ENCODE measurements at regions not wholly inside any gene's neighbourhood (a gene's known extent, or its start where the extent isn't known, plus 50 kb on each side); places are given as distances from the start of the nearest gene placed in this dataset.

DNA sequence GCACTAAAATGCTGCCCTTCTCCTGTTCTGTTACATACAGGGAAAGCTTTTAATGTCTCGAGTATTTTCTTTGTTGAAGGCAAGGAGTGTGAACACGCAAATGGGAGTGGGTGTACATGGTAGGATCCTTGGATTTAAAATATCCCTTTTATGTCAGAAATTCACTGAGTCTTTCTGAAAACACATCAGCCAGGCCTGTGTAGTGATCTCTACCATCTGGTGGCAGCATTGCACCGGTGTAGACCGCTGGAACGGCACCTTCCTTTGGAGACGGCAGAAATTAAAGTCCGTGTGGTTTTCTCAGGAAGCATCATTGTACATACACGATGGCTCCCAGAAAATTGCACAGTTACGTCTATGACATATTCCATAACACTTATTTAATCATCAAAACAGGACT, 515.8 kb downstream of the GALR1 start:
- DNase-seq = no peak

DNA sequence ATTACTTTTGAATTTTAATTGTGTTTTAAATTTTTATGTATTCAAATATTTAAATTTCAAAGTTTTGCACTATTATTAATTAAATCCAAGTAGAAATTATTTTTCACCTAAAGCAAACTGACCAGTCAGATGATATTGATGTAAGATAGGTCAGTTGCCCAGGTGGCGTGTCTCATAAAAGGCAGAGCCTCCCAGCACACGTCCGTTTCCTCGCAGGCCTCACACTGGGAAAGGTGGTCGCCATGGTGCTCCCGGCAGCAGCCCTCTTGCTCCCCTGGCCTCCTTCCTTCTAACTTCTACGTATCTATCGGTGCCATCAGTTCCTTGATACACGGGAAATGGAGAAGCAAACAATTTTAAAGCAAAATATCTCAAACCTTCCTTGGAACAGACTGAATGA, 516.8 kb downstream of the GALR1 start:
- no peak for DNase-seq

DNA sequence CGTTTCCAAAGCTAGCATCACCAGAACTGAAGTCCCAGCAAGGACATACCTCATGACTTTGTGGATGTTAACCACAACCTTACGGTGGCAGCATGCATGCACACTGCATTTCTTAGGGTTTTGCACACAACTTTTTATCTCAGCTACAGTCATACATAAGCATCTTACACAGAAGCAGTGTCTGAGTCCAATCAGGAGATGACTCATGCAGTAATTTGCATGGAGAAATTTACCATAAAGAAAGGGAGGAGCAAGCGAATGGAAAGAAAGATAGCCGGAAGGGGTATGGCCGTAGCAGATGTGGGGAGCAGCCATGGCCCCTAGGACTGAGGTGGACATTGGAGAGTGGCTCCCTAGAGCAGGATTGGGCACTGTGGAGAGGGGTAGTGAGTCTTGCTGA, 522.5 kb downstream of the GALR1 start:
- no peak for DNase-seq

DNA sequence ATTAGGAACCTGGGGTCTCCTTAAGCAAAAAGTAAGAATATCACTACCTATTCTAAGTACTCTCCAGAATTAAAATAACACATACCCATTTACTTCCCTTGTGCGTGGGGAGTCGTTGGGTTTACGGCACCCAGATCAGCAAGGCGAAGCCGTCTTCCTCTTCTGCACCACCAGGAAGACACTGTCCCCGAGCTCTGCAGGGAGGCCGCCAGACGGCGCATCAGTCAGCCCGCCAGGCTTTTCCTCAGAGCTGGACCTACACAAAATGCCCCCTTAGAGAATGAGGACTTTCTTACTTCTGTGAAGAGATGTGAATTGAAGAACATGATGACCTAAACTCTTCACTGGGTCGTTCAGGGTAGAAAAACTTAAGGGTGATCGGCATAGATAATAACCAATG, 526.5 kb downstream of the GALR1 start:
- no peak for DNase-seq

DNA sequence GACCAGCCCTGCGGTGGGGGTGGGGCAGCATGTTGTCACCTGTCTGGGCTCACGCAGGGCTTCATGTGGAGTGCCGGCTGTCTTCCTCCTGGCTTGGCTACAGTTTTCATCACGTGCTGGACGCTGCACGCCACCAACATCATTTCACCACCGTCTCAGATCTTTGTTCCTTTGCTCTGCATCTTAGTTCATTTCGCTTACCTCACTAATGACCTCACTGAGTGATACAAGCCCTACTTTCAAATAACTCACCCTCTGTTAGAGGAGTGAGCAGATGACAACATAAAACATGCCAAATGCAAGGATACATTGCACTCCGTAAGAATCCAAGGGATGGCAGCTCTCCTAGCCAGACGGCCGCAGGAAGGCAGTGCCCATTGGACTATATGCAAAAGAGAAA, 527.5 kb downstream of the GALR1 start:
- no peak for DNase-seq

DNA sequence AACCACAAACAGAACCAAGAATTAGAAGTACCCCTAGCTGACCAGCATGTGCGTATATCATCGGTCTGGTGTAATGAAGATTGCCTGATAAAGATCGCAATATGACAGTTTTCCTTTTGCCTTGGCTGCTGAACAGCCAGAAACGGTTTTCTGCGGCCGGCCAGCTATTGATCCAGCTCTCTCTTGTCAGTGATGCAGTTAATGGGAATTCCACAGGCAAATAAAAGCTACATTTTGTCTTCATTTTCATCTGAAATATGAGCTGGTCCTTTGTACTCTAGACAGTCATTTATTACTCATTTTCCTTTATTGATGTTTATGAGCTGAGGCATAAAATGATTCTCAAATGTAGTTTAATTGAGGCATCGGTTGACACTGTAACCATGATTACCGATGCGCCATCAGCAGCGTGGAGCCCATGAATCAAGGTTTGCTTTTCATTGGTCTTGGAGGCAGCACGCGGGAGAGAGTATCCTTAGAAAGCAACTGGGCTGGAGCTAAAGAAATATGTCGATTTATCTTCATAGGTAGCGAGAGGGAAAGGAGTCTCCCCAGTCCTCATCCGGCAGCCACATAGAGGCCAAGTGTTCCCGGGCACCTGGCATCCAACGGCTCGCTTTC, 535.2 kb downstream of the GALR1 start:
- DNase-seq = no peak

DNA sequence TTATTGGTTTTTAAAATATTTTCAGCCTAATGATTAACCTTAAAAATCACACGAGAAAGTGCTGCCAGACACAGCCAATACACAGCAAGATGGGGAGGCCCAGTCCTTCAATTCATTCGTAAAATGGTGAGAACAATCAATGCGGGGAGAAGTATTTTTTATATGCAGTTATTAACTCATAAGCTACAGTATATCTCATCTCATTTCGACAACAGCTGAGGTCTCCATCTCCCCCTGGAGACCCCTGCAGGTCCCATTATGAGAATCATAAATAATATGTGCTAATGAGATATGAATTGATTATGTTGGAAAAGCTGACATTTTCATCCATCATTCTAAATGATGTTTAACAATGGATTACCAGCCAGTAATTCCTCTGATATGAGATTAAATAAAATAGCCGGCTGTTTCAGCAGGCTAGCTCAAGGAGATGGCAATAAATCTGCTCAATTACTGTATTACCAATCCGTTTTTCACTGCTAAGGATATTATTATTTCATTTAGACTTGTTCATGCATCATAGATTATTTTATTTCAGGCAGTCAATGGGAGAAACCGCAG, 535.8 kb downstream of the GALR1 start:
- DNase-seq = no peak

DNA sequence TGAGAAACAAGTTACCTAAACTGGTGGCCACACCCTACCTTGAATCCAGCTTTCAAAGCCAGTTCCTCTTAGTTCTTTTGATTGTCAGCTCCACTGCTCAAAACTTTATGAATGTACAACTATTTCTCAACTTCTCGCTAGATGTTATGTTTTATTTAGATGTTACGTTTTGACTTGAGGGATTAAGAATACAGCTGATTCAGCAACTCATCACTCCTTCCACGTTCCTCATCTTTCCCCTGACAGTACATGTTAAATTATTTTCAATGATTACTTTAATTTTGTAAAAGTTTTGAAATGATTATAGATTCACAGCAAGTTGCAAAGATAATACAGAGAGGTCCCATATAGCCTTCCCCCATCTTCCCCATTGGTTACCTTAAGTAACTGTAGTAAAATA, 553.4 kb downstream of the GALR1 start:
- no peak for DNase-seq

DNA sequence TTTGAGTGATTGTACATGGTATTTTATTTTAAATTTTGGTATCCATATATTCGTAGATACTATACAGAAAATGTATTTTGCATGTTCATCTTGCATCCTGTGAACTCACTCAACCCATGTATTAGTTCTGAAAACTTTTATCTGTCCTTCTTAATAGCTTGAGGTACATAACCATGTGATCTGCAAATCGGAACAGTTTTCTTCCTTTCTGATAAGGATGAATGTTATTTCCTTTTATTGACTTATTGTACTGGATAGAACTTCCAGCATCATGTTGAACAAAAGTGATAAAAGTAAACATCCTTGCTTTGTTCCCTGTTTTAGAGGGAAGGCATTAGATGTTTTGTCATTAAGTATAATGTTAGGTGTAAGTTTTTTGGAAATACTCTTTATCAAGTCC, 554.7 kb downstream of the GALR1 start:
- DNase-seq = no peak

DNA sequence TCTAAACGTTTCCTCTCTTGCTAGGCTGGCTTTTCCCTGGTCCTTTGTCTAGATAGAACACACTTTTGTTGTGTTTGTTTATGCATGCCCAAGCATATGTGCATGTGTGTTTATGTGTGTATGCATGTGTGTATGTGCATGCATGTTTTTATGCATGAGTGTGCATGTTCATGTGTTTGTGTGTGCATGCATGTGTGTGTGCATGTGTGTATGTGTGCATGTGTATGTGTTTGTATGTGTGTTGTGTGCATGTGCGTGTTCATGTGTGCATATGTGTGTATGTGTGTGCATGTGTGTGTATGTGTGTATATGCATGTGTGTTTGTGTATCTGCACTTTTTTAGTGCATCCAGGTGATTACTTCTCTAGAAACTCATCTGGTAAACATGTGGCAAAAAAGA, 558.0 kb downstream of the GALR1 start:
- DNase-seq = no peak

DNA sequence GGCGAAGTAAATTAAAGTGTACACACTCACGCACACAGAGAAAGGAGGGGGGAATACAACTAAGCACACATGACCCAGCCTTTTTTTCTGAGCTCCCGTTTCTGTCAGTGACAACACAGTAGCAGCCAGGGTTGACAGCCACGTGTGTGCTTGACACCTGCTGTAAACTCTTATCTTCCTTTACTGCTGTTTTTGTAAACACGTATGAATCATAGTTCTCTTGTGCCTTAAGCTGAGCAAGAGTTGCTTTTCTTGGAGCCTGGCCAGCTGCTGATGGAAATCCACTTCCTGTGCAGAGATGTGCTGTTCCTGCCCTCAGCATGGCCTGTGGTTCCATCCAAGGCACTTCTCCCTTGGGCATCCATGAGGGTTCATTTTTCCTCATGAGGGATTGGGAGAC, 561.9 kb downstream of the GALR1 start:
- no peak for DNase-seq

DNA sequence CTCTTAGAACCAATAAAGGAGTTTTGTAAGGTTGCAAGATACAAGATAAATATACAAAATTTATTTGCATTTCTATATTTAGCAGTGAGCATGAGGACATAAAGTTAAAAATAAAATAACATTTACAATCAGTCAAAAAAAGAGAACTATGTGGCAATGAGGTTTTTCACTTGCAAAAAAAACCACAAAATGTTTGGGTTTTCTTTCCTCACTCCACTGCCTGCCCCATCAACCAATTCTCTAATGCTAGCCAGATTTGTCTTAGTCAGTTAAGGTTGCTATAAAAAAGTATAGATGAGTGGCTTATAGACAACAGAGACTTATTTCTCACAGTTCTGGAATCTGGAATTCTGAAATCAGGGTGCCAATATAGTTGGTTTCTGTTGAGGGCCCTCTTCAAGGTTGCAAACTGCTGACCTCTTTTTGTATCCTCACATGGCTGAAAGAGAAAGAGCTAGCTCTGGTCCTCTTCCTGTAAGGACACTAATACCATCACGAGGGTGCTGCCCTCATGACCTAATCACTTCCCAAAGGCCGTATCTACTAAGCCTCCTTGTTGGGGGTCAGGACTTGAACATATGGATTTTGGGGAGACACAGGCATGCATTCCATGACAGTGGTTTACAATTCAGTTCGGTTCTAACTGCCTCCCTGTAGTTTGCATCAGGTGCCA, 566.2 kb downstream of the GALR1 start:
- DNase-seq = no peak

DNA sequence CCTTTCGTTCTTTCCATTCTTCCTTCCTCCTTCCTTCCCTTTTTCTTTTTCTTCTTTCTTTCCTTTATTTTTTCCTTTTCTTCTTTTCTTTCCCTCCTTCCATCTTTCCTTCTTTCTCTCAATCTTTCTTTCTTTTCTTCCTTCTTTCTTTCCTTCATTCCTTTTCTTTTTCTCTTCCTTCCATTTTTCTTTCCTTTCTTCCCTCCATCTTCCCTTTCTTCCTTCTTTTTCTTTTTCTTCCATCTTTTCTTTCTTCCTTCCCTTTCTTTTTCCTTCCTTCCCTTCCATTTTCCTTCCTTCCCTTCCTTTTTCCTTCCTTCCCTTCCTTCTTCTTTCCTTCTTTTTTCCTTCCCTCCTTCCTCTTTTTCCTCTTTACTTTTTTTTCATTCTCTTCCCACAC, 568.7 kb downstream of the GALR1 start:
- DNase-seq = no peak

DNA sequence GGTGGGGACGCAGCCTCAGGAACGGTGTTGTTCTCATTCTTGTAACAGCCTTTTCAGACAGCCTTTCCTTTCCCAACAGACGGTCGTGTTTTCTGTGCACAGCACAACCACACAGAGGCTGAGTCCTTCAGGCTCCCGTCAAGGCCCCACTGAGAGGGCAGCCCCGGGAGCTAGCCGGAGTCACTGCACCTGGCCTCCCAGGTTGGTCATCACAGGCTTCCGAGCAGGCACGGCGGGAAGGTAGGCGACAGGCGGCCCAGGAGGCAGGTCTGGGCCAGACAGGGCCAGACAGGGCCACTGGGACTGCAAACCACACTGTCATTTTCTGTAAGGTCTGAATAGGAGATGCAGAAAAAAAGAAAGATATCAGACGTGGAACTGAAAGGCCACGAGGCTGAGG, 570.8 kb downstream of the GALR1 start:
- DNase-seq = no peak

DNA sequence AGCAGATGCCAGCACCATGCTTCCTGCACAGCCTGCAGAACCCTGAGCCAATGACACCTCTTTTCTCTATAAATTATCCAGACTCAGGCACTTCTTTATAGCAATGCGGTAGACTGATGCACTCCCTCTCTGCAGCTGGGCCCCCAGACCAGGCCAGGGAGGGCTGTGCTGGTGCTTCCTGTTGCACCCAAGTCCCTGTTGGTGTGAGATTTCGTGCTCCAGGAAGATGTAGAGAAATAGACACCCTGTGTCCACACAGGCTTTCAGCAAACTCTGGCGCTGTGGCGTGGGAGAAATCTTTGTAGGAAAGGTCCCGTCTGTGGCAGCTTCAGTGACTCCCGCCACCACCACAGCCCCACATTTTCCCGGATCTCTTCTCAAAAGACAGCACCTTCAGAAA, 572.2 kb downstream of the GALR1 start:
- no peak for DNase-seq

DNA sequence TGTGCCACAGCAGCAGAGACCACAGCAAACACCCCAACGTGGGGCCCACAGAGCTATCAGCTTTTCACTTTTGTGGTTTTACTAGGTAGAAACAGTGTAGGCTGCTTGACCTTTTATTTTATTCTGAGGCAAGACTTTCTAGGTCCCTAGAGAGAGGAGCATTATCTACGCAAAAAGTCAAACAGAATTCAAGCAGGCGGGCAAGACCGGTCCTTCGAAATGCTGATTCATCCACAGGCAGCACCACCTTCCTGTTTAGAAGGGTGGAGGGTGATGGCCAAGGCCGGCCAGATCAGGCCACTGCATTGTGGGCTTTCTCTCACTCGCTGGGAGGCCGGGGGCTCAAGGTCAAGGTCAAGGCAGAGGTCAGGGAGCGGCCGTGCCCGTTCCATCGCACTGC, 573.0 kb downstream of the GALR1 start:
- no peak for DNase-seq

DNA sequence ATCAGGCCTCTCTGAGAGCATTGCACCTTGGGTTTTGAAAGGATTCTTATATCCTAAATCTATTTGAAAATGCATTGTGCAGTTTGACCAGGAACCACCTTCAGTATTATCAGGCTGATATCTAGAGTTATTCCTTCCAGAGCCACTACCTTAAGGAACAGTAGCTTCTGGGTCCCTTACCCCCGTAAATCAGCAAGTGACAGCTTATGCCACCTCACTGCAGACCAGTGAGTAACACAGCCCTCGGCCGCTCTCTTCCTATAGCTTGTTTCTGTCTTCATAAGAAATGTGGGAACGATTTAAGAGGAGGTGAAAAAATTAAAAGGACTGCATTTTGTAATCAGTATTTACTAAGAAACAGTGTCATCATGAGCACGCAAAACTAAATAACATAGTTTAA, 584.2 kb downstream of the GALR1 start:
- DNase-seq = no peak

DNA sequence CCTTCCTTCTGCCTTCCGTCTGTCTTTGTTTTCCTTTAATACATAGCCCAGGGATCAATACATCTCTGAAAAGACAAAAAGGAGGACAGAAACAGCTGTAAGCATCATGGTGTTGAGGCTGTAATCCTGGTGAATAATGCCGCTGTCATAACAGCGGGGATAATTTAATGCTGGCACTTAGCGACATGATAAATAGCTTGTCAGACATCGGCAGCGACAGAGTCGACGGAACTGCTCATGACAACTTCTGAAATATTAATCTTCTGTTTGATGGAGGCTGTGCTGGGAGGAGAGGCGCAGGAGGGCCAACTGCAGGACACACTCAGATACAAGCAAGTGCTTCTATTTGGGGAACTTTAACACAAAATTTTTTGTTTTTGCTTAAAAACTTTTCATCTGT, 602.2 kb downstream of the GALR1 start:
- no peak for DNase-seq

DNA sequence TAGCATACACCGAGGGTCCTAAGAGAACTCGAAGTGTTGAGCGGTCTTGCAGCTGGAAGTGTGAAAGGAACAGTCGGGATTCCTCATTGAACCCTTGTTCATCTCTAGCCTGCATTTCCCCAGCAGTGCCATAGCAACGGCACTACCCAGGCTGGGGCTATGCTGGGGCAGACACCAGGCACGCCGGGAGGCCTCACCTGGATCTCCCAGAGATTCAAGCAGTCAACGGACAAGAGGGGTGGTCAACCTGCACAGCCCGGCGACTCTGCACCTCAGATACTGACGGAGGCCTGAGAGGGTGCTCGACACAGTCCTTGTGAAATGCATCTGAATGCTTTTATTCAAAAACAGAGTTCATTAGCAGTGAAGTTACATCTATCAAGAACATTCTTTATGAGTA, 604.2 kb downstream of the GALR1 start:
- DNase-seq = no peak

DNA sequence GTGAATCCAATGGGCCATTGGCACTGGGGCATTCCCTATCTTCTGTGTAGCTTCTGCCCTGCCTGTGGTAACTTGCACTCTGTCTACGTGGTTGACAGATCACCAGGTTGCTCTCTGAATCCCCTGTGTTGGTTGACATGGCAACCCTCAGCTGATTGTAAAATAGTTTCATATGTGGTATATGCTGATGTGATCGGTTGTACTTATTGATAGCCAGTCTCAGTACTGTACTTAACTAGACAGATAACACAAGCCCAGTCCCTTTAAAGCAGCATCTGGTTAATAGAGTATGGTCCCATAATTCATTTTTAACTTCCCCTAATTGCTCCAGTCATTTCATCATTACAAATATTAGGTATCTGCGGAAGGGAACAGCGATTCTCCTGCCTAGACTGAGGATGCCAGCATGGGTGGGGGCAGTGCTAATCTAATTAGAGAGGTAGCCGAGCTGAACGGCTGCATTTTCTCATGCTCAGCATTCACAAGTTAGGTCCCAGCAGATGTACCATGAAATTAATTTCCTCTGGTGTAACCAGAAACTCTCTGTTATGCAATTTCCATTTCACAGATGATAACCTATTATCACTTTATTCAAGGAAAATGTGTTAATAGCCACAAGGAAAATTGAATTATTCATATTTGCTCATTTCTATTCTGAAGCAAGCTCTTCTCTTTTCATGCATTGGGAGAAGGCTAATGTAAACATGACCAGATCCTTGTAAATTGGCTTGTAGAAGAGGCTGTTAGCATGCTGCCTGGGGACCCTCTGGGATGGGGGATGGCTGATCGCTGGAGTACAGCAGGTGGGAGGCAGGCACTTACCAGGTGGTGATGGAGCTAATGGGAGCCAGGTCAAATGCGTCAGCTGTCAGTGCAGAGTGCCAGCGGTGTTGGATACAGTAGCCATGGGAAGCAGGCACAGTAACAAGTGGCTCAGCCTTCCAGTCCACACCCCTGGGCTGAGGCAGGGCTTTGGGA, 608.3 kb downstream of the GALR1 start:
- no peak for DNase-seq

DNA sequence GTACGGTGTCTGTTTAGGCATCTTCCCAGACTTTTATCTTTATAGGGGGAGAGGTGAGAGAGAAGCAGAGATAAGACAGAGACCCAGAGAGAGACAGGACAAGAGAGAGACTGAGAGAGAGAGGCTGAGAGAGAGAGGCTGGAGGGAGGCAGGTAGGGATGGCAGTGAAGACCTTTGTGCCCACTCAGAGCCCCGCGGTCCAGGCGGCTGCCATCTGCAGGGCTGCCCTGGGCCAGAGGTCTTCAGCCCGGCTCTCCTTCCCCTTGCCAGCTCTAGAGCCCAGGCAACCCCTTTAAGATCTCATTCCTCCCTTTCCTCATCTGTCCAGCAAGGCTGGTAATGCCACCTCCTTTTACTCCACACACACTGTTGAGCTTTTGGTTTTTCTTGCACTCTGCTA, 610.0 kb downstream of the GALR1 start:
- no peak for DNase-seq

DNA sequence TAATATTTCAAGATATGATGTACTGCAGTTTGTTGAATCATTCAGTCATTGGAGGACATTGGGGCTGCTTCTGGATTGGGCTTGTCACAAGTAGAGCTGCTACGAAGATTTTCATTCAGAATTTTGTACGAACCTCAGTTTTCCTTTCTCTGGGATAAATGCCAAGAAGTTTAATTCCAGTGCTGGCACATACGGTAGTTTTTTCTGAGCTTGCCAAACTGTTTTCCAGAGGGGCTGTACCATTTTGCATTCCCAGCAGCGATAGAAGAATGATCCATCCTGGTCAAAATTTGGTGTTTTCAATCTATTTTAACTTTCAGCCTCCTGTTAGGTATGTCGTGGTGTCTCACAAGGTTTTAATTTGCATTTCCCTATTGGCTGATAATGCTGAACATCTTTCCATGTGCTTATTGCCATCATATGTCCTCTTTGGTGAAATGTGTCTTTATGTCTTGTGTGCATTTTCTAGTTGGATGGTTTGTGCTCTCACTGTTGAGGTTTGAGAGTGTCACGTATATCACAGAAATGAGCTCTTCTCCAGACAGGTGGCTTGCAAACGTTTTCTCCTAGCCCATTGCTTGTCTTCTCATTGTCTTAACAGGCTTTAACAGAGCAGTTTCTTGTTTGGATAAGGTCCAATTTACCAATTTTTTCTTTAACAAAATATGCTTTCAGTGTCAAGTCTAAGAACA, 612.6 kb downstream of the GALR1 start:
- DNase-seq = no peak

DNA sequence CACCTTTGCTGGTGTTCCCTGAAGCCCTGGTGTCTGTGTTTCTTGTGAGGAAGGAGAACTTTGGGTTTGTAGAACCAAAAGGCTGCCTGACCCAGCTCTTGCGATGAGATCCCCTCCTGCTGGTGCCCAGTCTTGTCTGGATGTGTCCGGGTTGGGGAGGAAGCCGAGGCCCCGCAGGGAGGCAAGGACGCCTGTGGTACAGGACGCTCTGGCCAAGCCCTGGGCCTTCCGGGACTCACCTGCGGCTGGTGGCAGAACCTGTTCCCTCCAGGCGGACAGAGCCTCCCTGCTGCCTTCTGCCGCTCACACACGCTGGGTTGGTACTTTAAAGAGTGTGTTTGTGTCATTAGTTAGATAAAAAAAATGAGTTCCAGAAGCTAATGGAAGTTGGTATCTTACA, 616.2 kb downstream of the GALR1 start:
- DNase-seq = no peak
